ENCODE measurements at regions not wholly inside any gene's neighbourhood (a gene's known extent, or its start where the extent isn't known, plus 50 kb on each side); places are given as distances from the start of the nearest gene placed in this dataset.

- no peaks in the 10 kb centered on the region for H3K9me3 ChIP-seq (ENCODE audit: control insufficient read depth, insufficient read depth, low read depth, low read length)
- TF ChIP-seq MEIS1 (CRISPR knock-in tag; IDR thresholded peaks at IDR 0.05; ENCODE audit: borderline replicate concordance) (no peak), HOXA7 (CRISPR knock-in tag; IDR thresholded peaks at IDR 0.05; ENCODE audit: borderline replicate concordance) (no peak), ZBTB48 (tag by site-specific recombination; IDR thresholded peaks at IDR 0.05) (no peak), ZNF654 (tag by site-specific recombination; IDR thresholded peaks at IDR 0.05; ENCODE audit: low read depth) (no peak), TCF7L2 (IDR thresholded peaks at IDR 0.05; ENCODE audit: borderline replicate concordance, low read depth, low read length) (no peak), ZNF292 (tag by site-specific recombination; IDR thresholded peaks at IDR 0.05; ENCODE audit: borderline replicate concordance, low read depth) (no peak), KLF8 (tag by site-specific recombination; IDR thresholded peaks at IDR 0.05) (no peak), ELK4 (IDR thresholded peaks at IDR 0.05; ENCODE audit: borderline replicate concordance, low read depth, low read length) (no peak), PRDM10 (tag by site-specific recombination; IDR thresholded peaks at IDR 0.05) (no peak), GLIS2 (tag by site-specific recombination; IDR thresholded peaks at IDR 0.05) (no peak), FEZF1 (tag by site-specific recombination; IDR thresholded peaks at IDR 0.05) (no peak), ZNF114 (tag by site-specific recombination; IDR thresholded peaks at IDR 0.05) (no peak), ZNF10 (tag by site-specific recombination; IDR thresholded peaks at IDR 0.05) (no peak), ZNF629 (tag by site-specific recombination; IDR thresholded peaks at IDR 0.05) (no peak), SP2 (tag by site-specific recombination; IDR thresholded peaks at IDR 0.05) (no peak), MYNN (tag by site-specific recombination; IDR thresholded peaks at IDR 0.05; ENCODE audit: borderline replicate concordance) (no peak), ZNF202 (tag by site-specific recombination; IDR thresholded peaks at IDR 0.05; ENCODE audit: borderline replicate concordance) (no peak)
- TF ChIP-seq, protein P1, sequence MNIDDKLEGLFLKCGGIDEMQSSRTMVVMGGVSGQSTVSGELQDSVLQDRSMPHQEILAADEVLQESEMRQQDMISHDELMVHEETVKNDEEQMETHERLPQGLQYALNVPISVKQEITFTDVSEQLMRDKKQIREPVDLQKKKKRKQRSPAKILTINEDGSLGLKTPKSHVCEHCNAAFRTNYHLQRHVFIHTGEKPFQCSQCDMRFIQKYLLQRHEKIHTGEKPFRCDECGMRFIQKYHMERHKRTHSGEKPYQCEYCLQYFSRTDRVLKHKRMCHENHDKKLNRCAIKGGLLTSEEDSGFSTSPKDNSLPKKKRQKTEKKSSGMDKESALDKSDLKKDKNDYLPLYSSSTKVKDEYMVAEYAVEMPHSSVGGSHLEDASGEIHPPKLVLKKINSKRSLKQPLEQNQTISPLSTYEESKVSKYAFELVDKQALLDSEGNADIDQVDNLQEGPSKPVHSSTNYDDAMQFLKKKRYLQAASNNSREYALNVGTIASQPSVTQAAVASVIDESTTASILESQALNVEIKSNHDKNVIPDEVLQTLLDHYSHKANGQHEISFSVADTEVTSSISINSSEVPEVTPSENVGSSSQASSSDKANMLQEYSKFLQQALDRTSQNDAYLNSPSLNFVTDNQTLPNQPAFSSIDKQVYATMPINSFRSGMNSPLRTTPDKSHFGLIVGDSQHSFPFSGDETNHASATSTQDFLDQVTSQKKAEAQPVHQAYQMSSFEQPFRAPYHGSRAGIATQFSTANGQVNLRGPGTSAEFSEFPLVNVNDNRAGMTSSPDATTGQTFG (tag by site-specific recombination; IDR thresholded peaks at IDR 0.05; ENCODE audit: borderline replicate concordance): no peak
- TF ChIP-seq, protein P2, sequence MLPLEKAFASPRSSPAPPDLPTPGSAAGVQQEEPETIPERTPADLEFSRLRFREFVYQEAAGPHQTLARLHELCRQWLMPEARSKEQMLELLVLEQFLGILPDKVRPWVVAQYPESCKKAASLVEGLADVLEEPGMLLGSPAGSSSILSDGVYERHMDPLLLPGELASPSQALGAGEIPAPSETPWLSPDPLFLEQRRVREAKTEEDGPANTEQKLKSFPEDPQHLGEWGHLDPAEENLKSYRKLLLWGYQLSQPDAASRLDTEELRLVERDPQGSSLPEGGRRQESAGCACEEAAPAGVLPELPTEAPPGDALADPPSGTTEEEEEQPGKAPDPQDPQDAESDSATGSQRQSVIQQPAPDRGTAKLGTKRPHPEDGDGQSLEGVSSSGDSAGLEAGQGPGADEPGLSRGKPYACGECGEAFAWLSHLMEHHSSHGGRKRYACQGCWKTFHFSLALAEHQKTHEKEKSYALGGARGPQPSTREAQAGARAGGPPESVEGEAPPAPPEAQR (tag by site-specific recombination; IDR thresholded peaks at IDR 0.05): no peak
- TF ChIP-seq, protein P3, sequence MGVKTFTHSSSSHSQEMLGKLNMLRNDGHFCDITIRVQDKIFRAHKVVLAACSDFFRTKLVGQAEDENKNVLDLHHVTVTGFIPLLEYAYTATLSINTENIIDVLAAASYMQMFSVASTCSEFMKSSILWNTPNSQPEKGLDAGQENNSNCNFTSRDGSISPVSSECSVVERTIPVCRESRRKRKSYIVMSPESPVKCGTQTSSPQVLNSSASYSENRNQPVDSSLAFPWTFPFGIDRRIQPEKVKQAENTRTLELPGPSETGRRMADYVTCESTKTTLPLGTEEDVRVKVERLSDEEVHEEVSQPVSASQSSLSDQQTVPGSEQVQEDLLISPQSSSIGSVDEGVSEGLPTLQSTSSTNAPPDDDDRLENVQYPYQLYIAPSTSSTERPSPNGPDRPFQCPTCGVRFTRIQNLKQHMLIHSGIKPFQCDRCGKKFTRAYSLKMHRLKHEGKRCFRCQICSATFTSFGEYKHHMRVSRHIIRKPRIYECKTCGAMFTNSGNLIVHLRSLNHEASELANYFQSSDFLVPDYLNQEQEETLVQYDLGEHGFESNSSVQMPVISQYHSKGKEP (tag by site-specific recombination; IDR thresholded peaks at IDR 0.05): no peak
- H3K36me3 ChIP-seq (ENCODE audit: control insufficient read depth in 2 of 2, insufficient read depth in 1 of 2, low read length in 2 of 2): no peaks in the 10 kb centered on the region
- no peak overlapping the region for H3K4me3 ChIP-seq (ENCODE audit: low read depth, low read length)
- no peak overlapping the region for H3K27ac ChIP-seq (ENCODE audit: extremely low read depth, low read depth, low read length)
- H3K4me1 ChIP-seq (ENCODE audit: control insufficient read depth, insufficient read depth, low read length): no peaks in the 10 kb centered on the region
- CTCF ChIA-PET: interaction anchor here (0.7 to 1.6 kb wide), 7 partner anchors 8 to 1175 kb away, joined by 3 to 12 read pairs (median 4); no protein-coding TSS in a partner anchor
- POLR2A ChIA-PET: no interaction called here
Measured at GRCh38 chr12:59158681-59159080, 238.4 kb upstream of the LRIG3 start.
